ENCODE measurements at regions not wholly inside any gene's neighbourhood (a gene's known extent, or its start where the extent isn't known, plus 50 kb on each side); places are given as distances from the start of the nearest gene placed in this dataset.

GRCh38 chr9:121577572-121577971, 73.9 kb upstream of the DAB2IP start:
- TF ChIP-seq CTCF (conservative IDR thresholded peaks at IDR 0.05; ENCODE audit: low read depth, low read length) = no peak
- no peak for TF ChIP-seq EZH2 (IDR thresholded peaks at IDR 0.05; ENCODE audit: borderline replicate concordance, low read depth, low read length, poor library complexity, severe bottlenecking)

Data from A673 (cell line).